Smooth muscle cell (in vitro differentiated cells): ENCODE measurements at regions not wholly inside any gene's neighbourhood (a gene's known extent, or its start where the extent isn't known, plus 50 kb on each side); places are given as distances from the start of the nearest gene placed in this dataset.
"Not testable (repeated sequence)": the region's sequence is repeated elsewhere in the genome, so short reads cannot be mapped to it uniquely, and the experiment has no call there.

ENCODE experiments used
- DNase-seq: peaks from one replicate; lab custom pipeline; 2025; ENCODE audit not compliant: unreplicated experiment; lab: John Stamatoyannopoulos, UW
- H2AFZ ChIP-seq: fragments of 200-600 bp; sonication (generic); 2 replicates; pipeline ENCODE4 v1.6.0; 2016; ENCODE audit warnings: antibody characterized with exemption, low read depth, mild to moderate bottlenecking
- H3F3A ChIP-seq: fragments of 200-600 bp; sonication (generic); 2 replicates; pipeline ENCODE4 v1.6.0; 2017; ENCODE audit warnings: antibody characterized with exemption, low read depth
- H3K27ac ChIP-seq: fragments of 200-600 bp; sonication (generic); 2 replicates; pipeline ENCODE4 v1.5.1; 2016; ENCODE audit warnings: low read depth, mild to moderate bottlenecking
- H3K27me3 ChIP-seq: fragments of 200-600 bp; sonication (generic); 2 replicates; pipeline ENCODE4 v1.6.1; 2016; ENCODE audit warnings: low read depth, mild to moderate bottlenecking
- H3K36me3 ChIP-seq: fragments of 200-600 bp; sonication (generic); 2 replicates; pipeline ENCODE4 v1.5.1; 2016; ENCODE audit warnings: low read depth
- H3K4me1 ChIP-seq: fragments of 200-600 bp; sonication (generic); 2 replicates; pipeline ENCODE4 v1.5.1; 2016; ENCODE audit warnings: low read depth
- H3K4me2 ChIP-seq: fragments of 200-600 bp; sonication (generic); 2 replicates; pipeline ENCODE4 v1.6.0; 2016; ENCODE audit warnings: mild to moderate bottlenecking
- H3K4me3 ChIP-seq: fragments of 200-600 bp; sonication (generic); 2 replicates; pipeline ENCODE4 v1.5.1; 2016; ENCODE audit warnings: mild to moderate bottlenecking
- H3K79me2 ChIP-seq: fragments of 200-600 bp; sonication (generic); 2 replicates; pipeline ENCODE4 v1.6.0; 2016; ENCODE audit warnings: low read depth, mild to moderate bottlenecking
- H3K9ac ChIP-seq: fragments of 200-600 bp; sonication (generic); 2 replicates; pipeline ENCODE4 v1.6.0; 2016; ENCODE audit warnings: low read depth
- H3K9me3 ChIP-seq: fragments of 200-600 bp; sonication (generic); replicated peaks from 2 replicates; pipeline ENCODE4 v1.5.1; 2016; ENCODE audit warnings: low read depth
- H4K20me1 ChIP-seq: fragments of 200-600 bp; sonication (generic); 2 replicates; pipeline ENCODE4 v1.6.0; 2016; ENCODE audit warnings: low read depth
- WGBS: methylation state at CpG from one replicate; pipeline ENCODE4 v1.1.7; 2016; ENCODE audit warnings: low lambda C conversion rate; 5-methylcytosine and 5-hydroxymethylcytosine counted together
- TF ChIP-seq, protein P1 (sequence below): fragments of 200-600 bp; sonication (generic); IDR thresholded peaks from 2 replicates; pipeline ENCODE4 v1.5.1; 2017; ENCODE audit warnings: borderline replicate concordance, mild to moderate bottlenecking, antibody characterized with exemption; ENCODE audit not compliant: insufficient read depth, poor library complexity, severe bottlenecking

DNA sequence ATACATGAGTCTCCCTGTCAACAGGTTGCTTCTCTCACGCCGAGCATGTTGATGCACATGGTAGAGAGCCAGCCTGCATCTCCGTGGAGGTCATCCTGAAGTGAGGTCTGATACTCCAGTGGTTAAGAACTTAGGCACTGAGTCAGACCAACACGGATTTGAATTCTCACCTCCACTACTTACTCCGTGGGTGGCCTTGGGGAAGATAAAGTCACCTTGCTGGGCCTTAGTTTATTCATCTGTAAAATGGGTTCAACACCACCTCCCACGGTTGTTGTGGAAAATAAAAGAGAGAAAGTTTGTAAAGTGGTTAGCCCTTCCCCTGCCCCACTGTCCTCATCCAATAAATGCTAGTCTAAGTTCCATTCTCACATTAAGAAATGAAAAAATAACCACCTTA lies 408.9 kb downstream of the MED13L start:
- Histone ChIP-seq H3K27me3 (no peaks in the 10 kb centered on the region), H4K20me1 (no peaks in the 10 kb centered on the region), H3K79me2 (no peaks in the 10 kb centered on the region), H3K9ac (no peak overlapping the region), H3K4me3 (no peak overlapping the region), H3K4me2 (no peak overlapping the region), H3K27ac (no peak overlapping the region), H3K9me3 (no peaks in the 10 kb centered on the region), H2AFZ (no peak overlapping the region), H3F3A (no peaks in the 10 kb centered on the region), H3K36me3 (no peaks in the 10 kb centered on the region), H3K4me1 (no peaks in the 10 kb centered on the region)
- DNase-seq: no peak
- 86% methylated on average over 6 of the region's 6 CpGs for WGBS
- TF ChIP-seq, protein P1, sequence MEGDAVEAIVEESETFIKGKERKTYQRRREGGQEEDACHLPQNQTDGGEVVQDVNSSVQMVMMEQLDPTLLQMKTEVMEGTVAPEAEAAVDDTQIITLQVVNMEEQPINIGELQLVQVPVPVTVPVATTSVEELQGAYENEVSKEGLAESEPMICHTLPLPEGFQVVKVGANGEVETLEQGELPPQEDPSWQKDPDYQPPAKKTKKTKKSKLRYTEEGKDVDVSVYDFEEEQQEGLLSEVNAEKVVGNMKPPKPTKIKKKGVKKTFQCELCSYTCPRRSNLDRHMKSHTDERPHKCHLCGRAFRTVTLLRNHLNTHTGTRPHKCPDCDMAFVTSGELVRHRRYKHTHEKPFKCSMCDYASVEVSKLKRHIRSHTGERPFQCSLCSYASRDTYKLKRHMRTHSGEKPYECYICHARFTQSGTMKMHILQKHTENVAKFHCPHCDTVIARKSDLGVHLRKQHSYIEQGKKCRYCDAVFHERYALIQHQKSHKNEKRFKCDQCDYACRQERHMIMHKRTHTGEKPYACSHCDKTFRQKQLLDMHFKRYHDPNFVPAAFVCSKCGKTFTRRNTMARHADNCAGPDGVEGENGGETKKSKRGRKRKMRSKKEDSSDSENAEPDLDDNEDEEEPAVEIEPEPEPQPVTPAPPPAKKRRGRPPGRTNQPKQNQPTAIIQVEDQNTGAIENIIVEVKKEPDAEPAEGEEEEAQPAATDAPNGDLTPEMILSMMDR: no peak

DNA sequence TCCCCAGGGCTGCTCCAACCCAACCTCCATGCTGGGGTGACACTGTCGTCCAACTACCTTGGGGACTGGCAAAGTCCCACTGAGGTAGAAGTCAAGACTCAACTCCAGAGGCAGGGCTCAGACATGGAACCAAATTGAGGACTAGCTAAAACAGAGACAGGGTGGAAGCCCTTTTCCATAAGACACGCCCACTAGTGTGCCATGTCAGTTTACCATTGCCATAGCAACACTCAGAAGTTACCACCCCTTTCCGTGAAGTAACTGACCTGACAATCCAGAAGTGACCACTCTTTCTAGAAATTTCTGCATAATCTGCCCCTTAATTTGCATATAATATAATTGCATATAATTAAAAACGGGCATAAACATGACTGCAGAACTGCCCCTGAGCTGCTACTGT lies 409.6 kb downstream of the MED13L start:
- no peak for DNase-seq
- Histone ChIP-seq H3F3A (no peaks in the 10 kb centered on the region), H3K4me3 (no peak overlapping the region), H2AFZ (no peak overlapping the region), H3K9ac (no peak overlapping the region), H3K9me3 (no peaks in the 10 kb centered on the region), H3K36me3 (no peaks in the 10 kb centered on the region), H3K27ac (no peak overlapping the region), H3K4me2 (no peak overlapping the region), H3K79me2 (no peaks in the 10 kb centered on the region), H3K4me1 (no peaks in the 10 kb centered on the region), H3K27me3 (no peaks in the 10 kb centered on the region), H4K20me1 (no peaks in the 10 kb centered on the region)
- WGBS: 90% methylated on average over 4 of the region's 4 CpGs
- TF ChIP-seq, protein P1: no peak

DNA sequence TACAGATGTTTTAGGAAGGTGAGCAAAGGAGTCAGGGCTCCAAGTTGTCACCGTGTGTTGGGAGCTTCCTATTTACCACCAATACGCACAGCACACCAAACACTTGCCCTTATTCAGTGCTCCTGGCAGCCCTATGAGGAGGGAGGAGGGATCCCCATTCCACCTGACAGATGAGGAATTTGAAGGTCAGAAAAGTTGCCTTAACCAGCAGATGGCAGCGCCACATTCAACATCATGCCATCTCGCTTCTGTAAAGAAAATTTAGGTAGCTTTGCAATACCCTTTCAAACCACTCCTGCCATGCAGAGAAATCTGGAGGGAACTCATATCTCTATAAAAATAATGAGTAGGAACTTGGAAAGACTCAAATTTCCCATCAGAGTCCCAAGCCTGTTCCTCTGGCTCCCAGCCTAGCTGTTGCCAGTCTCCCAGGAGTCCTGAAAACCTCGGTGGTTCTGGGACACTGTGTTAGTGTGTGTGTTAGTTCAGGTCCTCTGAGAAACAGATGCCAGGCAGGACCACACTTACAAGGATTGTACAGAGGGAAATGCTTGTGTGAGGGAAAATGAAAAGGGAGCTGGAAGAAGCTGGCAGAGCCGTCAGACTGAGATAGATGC lies 410.5 kb downstream of the MED13L start:
- Histone ChIP-seq H3K4me3 (no peak overlapping the region), H3K4me2 (no peak overlapping the region), H3K9ac (no peak overlapping the region), H4K20me1 (no peaks in the 10 kb centered on the region), H3K4me1 (no peaks in the 10 kb centered on the region), H3K27ac (no peak overlapping the region), H3K36me3 (no peaks in the 10 kb centered on the region), H3K79me2 (no peaks in the 10 kb centered on the region), H3K9me3 (no peaks in the 10 kb centered on the region), H3K27me3 (no peaks in the 10 kb centered on the region), H3F3A (no peaks in the 10 kb centered on the region), H2AFZ (no peak overlapping the region)
- no peak for DNase-seq
- WGBS: 80% methylated on average over 6 of the region's 6 CpGs
- TF ChIP-seq, protein P1: no peak

DNA sequence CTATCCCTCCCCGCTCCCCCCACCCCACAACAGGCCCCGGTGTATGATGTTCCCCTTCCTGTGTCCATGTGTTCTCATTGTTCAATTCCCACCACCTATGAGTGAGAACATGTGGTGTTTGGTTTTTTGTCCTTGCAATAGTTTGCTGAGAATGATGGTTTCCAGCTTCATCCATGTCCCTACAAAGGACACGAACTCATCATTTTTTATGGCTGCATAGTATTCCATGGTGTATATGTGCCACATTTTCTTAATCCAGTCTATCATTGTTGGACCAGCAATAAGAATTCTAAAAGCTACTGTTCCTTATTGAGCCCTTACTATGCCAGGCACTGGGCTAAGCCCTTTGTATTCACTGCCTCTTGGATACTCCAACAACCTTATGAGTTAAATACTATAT lies 411.2 kb downstream of the MED13L start:
- 100% methylated on average over 3 of the region's 3 CpGs for WGBS
- H3K27me3 ChIP-seq, H3K4me1 ChIP-seq, H2AFZ ChIP-seq, H3K9ac ChIP-seq, H3K79me2 ChIP-seq, H3F3A ChIP-seq, H3K36me3 ChIP-seq, H3K4me3 ChIP-seq, H3K27ac ChIP-seq, H4K20me1 ChIP-seq, H3K9me3 ChIP-seq, DNase-seq, H3K4me2 ChIP-seq: not testable (repeated sequence)
